BE2C (cell line): ENCODE measurements at regions not wholly inside any gene's neighbourhood (a gene's known extent, or its start where the extent isn't known, plus 50 kb on each side); places are given as distances from the start of the nearest gene placed in this dataset.

ENCODE experiments used
- DNase-seq: peaks from one replicate; pipeline ENCODE4 v3.0.0-alpha.2; 2020
- H3K27me3 ChIP-seq: fragments of 250-450 bp; sonication (Bioruptor Pico); 2 replicates; pipeline ENCODE4 v1.5.1; 2020; ENCODE audit warnings: mild to moderate bottlenecking
- H3K36me3 ChIP-seq: fragments of 250-450 bp; sonication (Bioruptor Pico); 2 replicates; pipeline ENCODE4 v1.5.1; 2020; ENCODE audit warnings: mild to moderate bottlenecking
- H3K4me1 ChIP-seq: fragments of 250-450 bp; sonication (Bioruptor Pico); 2 replicates; pipeline ENCODE4 v1.5.1; 2020
- H3K4me3 ChIP-seq: 2 replicates; pipeline ENCODE4 v1.5.1; 2011; ENCODE audit warnings: low read depth, low read length
- H3K9me3 ChIP-seq: fragments of 250-450 bp; sonication (Bioruptor Pico); 2 replicates; pipeline ENCODE4 v1.5.1; 2020
- CTCF ChIP-seq: IDR thresholded peaks from 2 replicates; pipeline ENCODE4 v1.5.1; 2012; ENCODE audit warnings: mild to moderate bottlenecking, low read depth, low read length

DNA sequence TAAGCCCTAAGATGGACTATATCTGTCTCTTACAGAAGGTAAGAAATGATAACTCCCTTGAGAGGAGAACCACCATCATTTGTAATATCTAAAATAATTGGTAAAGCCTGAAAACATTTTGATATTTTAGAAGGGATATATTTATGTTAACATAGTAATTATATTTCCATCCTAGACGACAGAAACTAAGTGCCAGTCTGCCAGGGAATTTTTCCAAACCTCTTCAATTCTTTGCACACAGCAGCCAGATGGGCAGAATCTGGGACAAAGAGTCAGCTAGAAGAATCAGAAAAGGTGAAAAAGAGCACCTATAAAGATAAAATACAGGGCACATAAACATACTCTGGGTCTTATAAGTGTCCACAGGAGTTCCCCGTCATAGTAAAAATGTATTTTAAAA, 70.0 kb upstream of the CBLB start:
- no peaks in the 10 kb centered on the region for H3K9me3 ChIP-seq
- TF ChIP-seq CTCF: no peak
- no peaks in the 10 kb centered on the region for H3K27me3 ChIP-seq
- H3K36me3 ChIP-seq: no peaks in the 10 kb centered on the region
- no peak for DNase-seq
- H3K4me3 ChIP-seq: no peak overlapping the region
- H3K4me1 ChIP-seq: peaks cover 1% of the 10 kb centered on the region; the same call in 1 of the 2 replicates

DNA sequence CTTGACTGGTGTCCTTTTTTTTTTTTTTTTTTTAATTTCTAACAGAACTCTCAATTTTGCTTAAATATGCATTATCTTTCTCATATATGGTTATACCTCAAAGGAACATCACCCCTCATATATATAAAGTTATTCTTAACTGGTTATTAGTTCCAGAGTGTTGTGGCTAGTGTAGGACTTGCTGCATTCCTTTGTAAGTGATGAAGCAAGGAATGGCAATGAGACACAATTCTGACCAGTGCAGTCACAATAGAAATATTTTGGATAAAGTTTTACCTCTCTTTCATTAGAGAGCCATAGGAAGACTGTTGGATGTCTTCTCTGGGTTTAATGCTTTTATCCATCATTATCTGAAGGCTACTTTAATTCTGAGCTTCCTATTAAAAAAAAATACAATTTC, 75.5 kb upstream of the CBLB start:
- H3K36me3 ChIP-seq: no peaks in the 10 kb centered on the region
- H3K4me3 ChIP-seq: no peak overlapping the region
- no peak for DNase-seq
- TF ChIP-seq CTCF: no peak
- H3K4me1 ChIP-seq: no peaks in the 10 kb centered on the region
- no peaks in the 10 kb centered on the region for H3K27me3 ChIP-seq
- no peaks in the 10 kb centered on the region for H3K9me3 ChIP-seq

DNA sequence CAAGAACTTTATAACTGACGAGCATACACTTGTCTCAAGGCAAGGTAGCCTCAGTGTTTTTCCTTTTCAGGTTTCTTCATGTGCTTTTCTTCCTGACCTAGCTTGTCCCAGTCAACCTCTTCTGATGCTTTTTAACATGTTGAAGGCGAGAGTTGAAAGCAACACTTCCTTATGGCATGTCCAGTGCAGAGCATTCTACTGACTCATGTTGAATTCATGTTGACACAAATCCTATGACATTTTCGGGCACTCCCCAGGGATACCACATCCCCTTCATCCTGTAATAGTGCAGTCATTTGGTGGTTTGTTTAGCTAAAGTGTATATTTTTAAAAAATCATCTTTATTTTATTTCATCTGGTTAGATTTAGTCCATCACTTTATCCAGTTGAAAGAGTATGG, 75.9 kb upstream of the CBLB start:
- Histone ChIP-seq H3K9me3 (no peaks in the 10 kb centered on the region), H3K4me1 (no peaks in the 10 kb centered on the region), H3K4me3 (no peak overlapping the region), H3K36me3 (no peaks in the 10 kb centered on the region), H3K27me3 (no peaks in the 10 kb centered on the region)
- no peak for DNase-seq
- TF ChIP-seq CTCF: no peak

DNA sequence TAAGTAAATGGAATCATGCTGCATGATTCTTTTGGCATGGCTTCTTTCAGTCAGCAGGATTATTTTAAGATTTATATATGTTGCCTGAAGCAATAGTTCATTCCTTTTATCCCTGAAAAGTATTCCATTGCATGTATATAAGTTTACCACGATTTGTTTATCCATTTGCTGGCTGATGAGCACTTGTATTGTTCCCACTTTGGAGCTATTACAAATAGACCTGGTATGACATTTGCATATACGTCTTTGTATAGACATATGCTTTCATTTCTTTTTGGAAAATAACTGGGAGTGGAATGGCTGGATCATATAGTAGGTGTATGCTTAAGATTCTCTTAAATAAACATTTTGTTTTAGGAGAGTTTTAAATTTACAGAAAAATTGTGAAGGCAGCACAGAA, 79.3 kb upstream of the CBLB start:
- DNase-seq: no peak
- TF ChIP-seq CTCF: no peak
- H3K27me3 ChIP-seq: no peaks in the 10 kb centered on the region
- no peaks in the 10 kb centered on the region for H3K9me3 ChIP-seq
- no peaks in the 10 kb centered on the region for H3K4me1 ChIP-seq
- no peaks in the 10 kb centered on the region for H3K36me3 ChIP-seq
- H3K4me3 ChIP-seq: no peak overlapping the region

- no peak for DNase-seq
- Histone ChIP-seq H3K9me3 (no peaks in the 10 kb centered on the region), H3K27me3 (no peaks in the 10 kb centered on the region), H3K4me1 (peaks cover 12% of the 10 kb centered on the region), H3K36me3 (no peaks in the 10 kb centered on the region), H3K4me3 (no peak overlapping the region)
- no peak for TF ChIP-seq CTCF
Observed at GRCh38 chr3:105950881-105951600, 82.2 kb upstream of the CBLB start.

DNA sequence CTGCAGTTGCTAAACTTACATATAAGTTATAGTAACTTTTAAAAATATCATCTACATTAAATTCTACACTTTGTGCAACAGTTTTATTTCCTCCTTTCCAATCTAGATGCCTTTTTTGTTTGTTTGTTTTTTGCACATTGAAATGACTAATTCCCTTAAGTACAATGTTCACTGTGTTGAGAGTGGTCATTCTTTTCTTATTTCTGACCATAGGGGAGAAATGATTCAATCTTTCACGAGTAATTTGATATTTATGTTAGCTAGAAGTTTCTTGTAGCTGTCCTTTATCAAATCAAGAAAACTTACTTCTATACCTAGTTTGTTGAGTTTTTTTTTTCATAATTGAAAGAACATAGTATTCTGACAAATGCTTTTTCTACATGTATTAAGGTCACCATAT, 85.0 kb upstream of the CBLB start:
- H3K9me3 ChIP-seq: no peaks in the 10 kb centered on the region
- no peak for DNase-seq
- H3K36me3 ChIP-seq: no peaks in the 10 kb centered on the region
- no peak for TF ChIP-seq CTCF
- peaks cover 15% of the 10 kb centered on the region for H3K4me1 ChIP-seq
- no peaks in the 10 kb centered on the region for H3K27me3 ChIP-seq
- no peak overlapping the region for H3K4me3 ChIP-seq
